Neuronal stem cell (in vitro differentiated cells): ENCODE measurements at regions not wholly inside any gene's neighbourhood (a gene's known extent, or its start where the extent isn't known, plus 50 kb on each side); places are given as distances from the start of the nearest gene placed in this dataset.

ENCODE experiments used
- DNase-seq: peaks from one replicate; pipeline ENCODE4 v3.0.0-alpha.2; 2013; ENCODE audit warnings: low spot score
- H2AFZ ChIP-seq: one replicate; pipeline ENCODE4 v1.6.1; 2013; ENCODE audit warnings: mild to moderate bottlenecking, low read length, inconsistent platforms
- H2AK5ac ChIP-seq: 2 replicates; pipeline ENCODE4 v1.6.1; 2013; ENCODE audit warnings: low read depth, mild to moderate bottlenecking, inconsistent platforms, low read length, moderate library complexity, mixed read lengths
- H2BK120ac ChIP-seq: 2 replicates; pipeline ENCODE4 v1.6.1; 2013; ENCODE audit warnings: low read depth, mild to moderate bottlenecking, inconsistent platforms, low read length, moderate library complexity, mixed read lengths
- H2BK12ac ChIP-seq: one replicate; pipeline ENCODE4 v1.6.1; 2013; ENCODE audit warnings: low read length, inconsistent platforms
- H2BK15ac ChIP-seq: 2 replicates; pipeline ENCODE4 v1.6.1; 2013; ENCODE audit warnings: mild to moderate bottlenecking, low read length, inconsistent platforms, mixed read lengths
- H2BK5ac ChIP-seq: one replicate; pipeline ENCODE4 v1.6.1; 2013; ENCODE audit warnings: inconsistent platforms, mild to moderate bottlenecking, low read length, moderate library complexity
- H3K14ac ChIP-seq: one replicate; pipeline ENCODE4 v1.6.1; 2013; ENCODE audit warnings: low read length, inconsistent platforms
- H3K18ac ChIP-seq: 2 replicates; pipeline ENCODE4 v1.6.1; 2013; ENCODE audit warnings: low read length, inconsistent platforms
- H3K23ac ChIP-seq: 2 replicates; pipeline ENCODE4 v1.6.1; 2013; ENCODE audit warnings: low read depth, mild to moderate bottlenecking, mixed read lengths, low read length, inconsistent platforms; ENCODE audit not compliant: poor library complexity
- H3K27ac ChIP-seq: replicated peaks from 3 replicates; pipeline ENCODE4 v1.5.1; 2013; ENCODE audit warnings: low read length, inconsistent platforms
- H3K27me3 ChIP-seq, 3 experiments: 2 replicates each; pipeline ENCODE4 v1.6.1; 2013; ENCODE audit warnings: low read length in 3 of 3, mild to moderate bottlenecking in 2 of 3, inconsistent platforms in 1 of 3, low read depth in 1 of 3, mixed read lengths in 1 of 3, moderate library complexity in 1 of 3; ENCODE audit not compliant: control insufficient read depth in 3 of 3, insufficient read depth in 3 of 3
- H3K36me3 ChIP-seq, 2 donors: replicated peaks in 1 of 2; 2 replicates each; pipeline ENCODE4 v1.6.1; 2013; ENCODE audit warnings: low read length in 2 of 2; ENCODE audit not compliant: control insufficient read depth in 2 of 2, insufficient read depth in 2 of 2
- H3K4ac ChIP-seq: 2 replicates; pipeline ENCODE4 v1.6.1; 2013; ENCODE audit warnings: inconsistent platforms, mild to moderate bottlenecking, low read length, moderate library complexity
- H3K4me1 ChIP-seq, 2 donors: 1 replicate in 1 of 2; 2 replicates in 1 of 2; pipeline ENCODE4 v1.6.1; 2013; ENCODE audit warnings: low read length in 2 of 2, low read depth in 1 of 2; ENCODE audit not compliant: control insufficient read depth in 2 of 2, insufficient read depth in 1 of 2
- H3K4me2 ChIP-seq: one replicate; pipeline ENCODE4 v1.6.1; 2013; ENCODE audit warnings: mild to moderate bottlenecking, low read length, inconsistent platforms; ENCODE audit not compliant: insufficient read depth, poor library complexity, severe bottlenecking
- H3K4me3 ChIP-seq, 2 donors: 2 replicates each; pipeline ENCODE4 v1.5.1; 2013; ENCODE audit warnings: low read length in 2 of 2, mild to moderate bottlenecking in 2 of 2, inconsistent platforms in 1 of 2, moderate library complexity in 1 of 2
- H3K79me1 ChIP-seq: one replicate; pipeline ENCODE4 v1.6.1; 2013; ENCODE audit warnings: low read depth, mild to moderate bottlenecking, inconsistent platforms, low read length, moderate library complexity
- H3K9ac ChIP-seq: one replicate; pipeline ENCODE4 v1.6.1; 2013; ENCODE audit warnings: mild to moderate bottlenecking, low read depth, low read length, inconsistent platforms; ENCODE audit not compliant: poor library complexity
- H3K9me3 ChIP-seq, 2 donors: replicated peaks in 1 of 2; 2 replicates each; pipeline versions ENCODE3 to v1.6.1; 2013; ENCODE audit warnings: low read length in 2 of 2, mild to moderate bottlenecking in 2 of 2, inconsistent platforms in 1 of 2, low read depth in 1 of 2, mixed read lengths in 1 of 2, moderate library complexity in 1 of 2; ENCODE audit not compliant: control insufficient read depth in 2 of 2, insufficient read depth in 1 of 2
- H4K8ac ChIP-seq: one replicate; pipeline ENCODE4 v1.6.1; 2013; ENCODE audit warnings: low read depth, mild to moderate bottlenecking, inconsistent platforms, low read length, moderate library complexity
- H4K91ac ChIP-seq: one replicate; pipeline ENCODE4 v1.6.1; 2013; ENCODE audit warnings: low read length, low read depth, mild to moderate bottlenecking, inconsistent platforms; ENCODE audit not compliant: poor library complexity
- WGBS, 2 donors: extraction: QIAGEN DNeasy Blood & Tissue Kit; methylation state at CpG; one replicate each; pipeline ENCODE4 v1.1.7; 2013; ENCODE audit warnings: missing lambda C conversion rate in 2 of 2, mixed read lengths in 1 of 2; ENCODE audit not compliant: insufficient read length in 2 of 2, insufficient replicate concordance in 1 of 2; ENCODE audit errors: extremely low coverage in 2 of 2; 5-methylcytosine and 5-hydroxymethylcytosine counted together

- no peak for DNase-seq
- WGBS, 2 donors: no CpG with 5 or more reads among the region's 2 CpGs
- Histone ChIP-seq H3K9ac (no peak overlapping the region), H2BK120ac (no peak overlapping the region), H3K4me2 (no peak overlapping the region), H2BK15ac (no peak overlapping the region), H2BK12ac (no peak overlapping the region), H3K36me3 (no peaks in the 10 kb centered on the region), H3K9me3 (no peaks in the 10 kb centered on the region), H4K8ac (no peak overlapping the region), H4K91ac (no peak overlapping the region), H3K14ac (no peak overlapping the region), H3K23ac (no peak overlapping the region), H3K4me3 (no peak overlapping the region), H3K4ac (no peak overlapping the region), H2AK5ac (no peak overlapping the region), H3K79me1 (no peaks in the 10 kb centered on the region), H2BK5ac (no peak overlapping the region), H3K27me3 (no peaks in the 10 kb centered on the region), H3K18ac (no peak overlapping the region), H2AFZ (peak overlapping the region; percentile 59), H3K4me1 (no peaks in the 10 kb centered on the region), H3K27ac (no peak overlapping the region)
These were observed 1037.8 kb downstream of the OTOL1 start for GRCh38 chr3:162534431-162534830.

GRCh38 chr3:162538491-162538890, 1041.9 kb downstream of the OTOL1 start:
- Histone ChIP-seq H2AFZ (peak overlapping the region; percentile 22), H3K18ac (no peak overlapping the region), H2AK5ac (no peak overlapping the region), H4K8ac (no peak overlapping the region), H3K27me3 (no peaks in the 10 kb centered on the region), H4K91ac (no peak overlapping the region), H3K4me1 (no peaks in the 10 kb centered on the region), H2BK120ac (no peak overlapping the region), H3K4me2 (no peak overlapping the region), H3K36me3 (no peaks in the 10 kb centered on the region), H3K14ac (no peak overlapping the region), H3K4me3 (no peak overlapping the region), H2BK15ac (no peak overlapping the region), H2BK5ac (no peak overlapping the region), H3K27ac (no peak overlapping the region), H3K23ac (no peak overlapping the region), H3K4ac (no peak overlapping the region), H3K9me3 (no peaks in the 10 kb centered on the region), H3K79me1 (no peaks in the 10 kb centered on the region), H3K9ac (no peak overlapping the region), H2BK12ac (no peak overlapping the region)
- no CpG with 5 or more reads among the region's 2 CpGs for WGBS, 2 donors
- no peak for DNase-seq

GRCh38 chr3:162538906-162539305, 1042.3 kb downstream of the OTOL1 start:
- H3K4ac ChIP-seq: no peak overlapping the region
- H3K23ac ChIP-seq: no peak overlapping the region
- no peak for DNase-seq
- no peaks in the 10 kb centered on the region for H3K36me3 ChIP-seq
- no peak overlapping the region for H3K9ac ChIP-seq
- H3K79me1 ChIP-seq: no peaks in the 10 kb centered on the region
- no peaks in the 10 kb centered on the region for H3K27me3 ChIP-seq
- H2AFZ ChIP-seq: peak overlapping the region; percentile 22
- no peak overlapping the region for H2BK12ac ChIP-seq
- H4K91ac ChIP-seq: no peak overlapping the region
- no peak overlapping the region for H3K14ac ChIP-seq
- H4K8ac ChIP-seq: no peak overlapping the region
- no peak overlapping the region for H2AK5ac ChIP-seq
- no peak overlapping the region for H2BK15ac ChIP-seq
- H2BK5ac ChIP-seq: no peak overlapping the region
- no peak overlapping the region for H3K27ac ChIP-seq
- H3K4me1 ChIP-seq: no peaks in the 10 kb centered on the region
- H2BK120ac ChIP-seq: no peak overlapping the region
- no peak overlapping the region for H3K4me3 ChIP-seq
- H3K4me2 ChIP-seq: no peak overlapping the region
- no peak overlapping the region for H3K18ac ChIP-seq
- no peaks in the 10 kb centered on the region for H3K9me3 ChIP-seq
- no CpG with 5 or more reads among the region's 3 CpGs for WGBS, 2 donors

- Histone ChIP-seq H3K18ac (no peak overlapping the region), H3K23ac (no peak overlapping the region), H4K91ac (no peak overlapping the region), H3K79me1 (no peaks in the 10 kb centered on the region), H3K9ac (no peak overlapping the region), H3K27me3 (no peaks in the 10 kb centered on the region), H2BK15ac (no peak overlapping the region), H4K8ac (no peak overlapping the region), H2BK12ac (no peak overlapping the region), H2BK5ac (no peak overlapping the region), H3K4ac (no peak overlapping the region), H3K9me3 (no peaks in the 10 kb centered on the region), H2BK120ac (no peak overlapping the region), H3K4me1 (no peaks in the 10 kb centered on the region), H2AFZ (no peak overlapping the region), H3K4me3 (no peak overlapping the region), H2AK5ac (no peak overlapping the region), H3K14ac (no peak overlapping the region), H3K36me3 (no peaks in the 10 kb centered on the region), H3K27ac (no peak overlapping the region), H3K4me2 (no peak overlapping the region)
- DNase-seq: no peak
These were observed 1043.8 kb downstream of the OTOL1 start for GRCh38 chr3:162540421-162540820.
